ENCODE measurements at regions not wholly inside any gene's neighbourhood (a gene's known extent, or its start where the extent isn't known, plus 50 kb on each side); places are given as distances from the start of the nearest gene placed in this dataset.

GRCh38 chr15:67013696-67014095, 51.7 kb upstream of the SMAD3 start:
- no peak for TF ChIP-seq CTCF (IDR thresholded peaks at IDR 0.05)
- DNase-seq, result peak in 1 of 4 donors; percentile 55
- Histone ChIP-seq H3K4me3 (no peak overlapping the region), H3K9me3 (no peaks in the 10 kb centered on the region), H3K27ac (no peak overlapping the region), H3K36me3 (no peaks in the 10 kb centered on the region), H3K4me1 (peaks cover 0 to 25% of the 10 kb centered on the region in 2 donors), H3K27me3 (no peaks in the 10 kb centered on the region)
- ATAC-seq, result no peak
- intact Hi-C loops (cut with DNase I), result no loop called here
